A549 (cell line): ENCODE measurements at regions not wholly inside any gene's neighbourhood (a gene's known extent, or its start where the extent isn't known, plus 50 kb on each side); places are given as distances from the start of the nearest gene placed in this dataset.

ENCODE experiments used
- ATAC-seq, 2 experiments: fragments of 200-7000 bp in 1 of 2; fragments of >200 bp in 1 of 2; cut with Nextera tagmentation in 1 of 2; cut with Tn5 transposase in 1 of 2; 3 replicates each; pipeline versions ENCODE4 v1.8.0 to v1.9.1; 2018 to 2020; ENCODE audit warnings: mild to moderate bottlenecking in 1 of 2, moderate library complexity in 1 of 2
- CTCF ChIA-PET: fragments of 300-600 bp; sonication (Branson Sonifier 250); formaldehyde crosslinking; extraction: SDS; loops from one replicate; lab custom pipeline; 2021; ENCODE audit warnings: antibody characterized with exemption, inconsistent platforms; lab: Yijun Ruan, JAX
- POLR2A ChIA-PET: fragments of 350-600 bp; formaldehyde crosslinking; extraction: SDS; loops from one replicate; lab custom pipeline; 2021; ENCODE audit warnings: antibody characterized with exemption, inconsistent platforms; lab: Yijun Ruan, JAX
- DNase-seq, 2 experiments: peaks; one replicate each; pipeline versions ENCODE4 v3.0.0 to v3.0.0-alpha.2; 2011 to 2016; ENCODE audit warnings: low read depth in 1 of 2, low spot score in 1 of 2
- FAIRE-seq: peaks from 2 replicates; lab custom pipeline; 2011; peaks lifted over from hg19 to GRCh38; lab: Jason Lieb, UNC
- H3K27ac ChIP-seq, 2 experiments: fragments of >200 bp; sonication (Bioruptor Twin); formaldehyde crosslinking; 3 replicates each; pipeline ENCODE4 v1.5.1; 2016 to 2017
- H3K4me1 ChIP-seq: fragments of >200 bp; sonication (Bioruptor Twin); formaldehyde crosslinking; 3 replicates; pipeline ENCODE4 v1.6.1; 2016
- H3K4me2 ChIP-seq: fragments of >200 bp; sonication (Bioruptor Twin); formaldehyde crosslinking; 3 replicates; pipeline ENCODE4 v1.6.1; 2016
- H3K4me3 ChIP-seq: fragments of >200 bp; sonication (Bioruptor Twin); formaldehyde crosslinking; 3 replicates; pipeline ENCODE4 v1.5.1; 2016
- H3K9me3 ChIP-seq: fragments of >200 bp; sonication (Bioruptor Twin); formaldehyde crosslinking; 3 replicates; pipeline ENCODE4 v1.6.1; 2016
- BHLHE40 ChIP-seq: IDR thresholded peaks from 2 replicates; pipeline ENCODE4 v1.6.1; 2012; ENCODE audit warnings: low read depth, low read length, inconsistent platforms
- CBX2 ChIP-seq: fragments of 200-600 bp; sonication (generic); IDR thresholded peaks from 2 replicates; pipeline ENCODE4 v1.6.1; 2016; ENCODE audit warnings: low read depth, mild to moderate bottlenecking, borderline replicate concordance
- EHF ChIP-seq: fragments of 250-450 bp; sonication (Bioruptor Pico); IDR thresholded peaks from 2 replicates; pipeline ENCODE4 v1.5.0; 2020; ENCODE audit warnings: mild to moderate bottlenecking
- JUNB ChIP-seq: fragments of >200 bp; sonication (Bioruptor Twin); formaldehyde crosslinking; IDR thresholded peaks from 2 replicates; pipeline ENCODE4 v1.6.1; 2016
- KDM1A ChIP-seq: fragments of 200-600 bp; sonication (generic); IDR thresholded peaks from 2 replicates; pipeline ENCODE4 v1.6.1; 2016; ENCODE audit warnings: low read depth, mild to moderate bottlenecking
- MAFK ChIP-seq: fragments of 450-650 bp; IDR thresholded peaks from 2 replicates; pipeline ENCODE4 v1.6.1; 2014; ENCODE audit not compliant: partially characterized antibody
- MYC ChIP-seq: IDR thresholded peaks from 2 replicates; pipeline ENCODE4 v1.6.1; 2012; ENCODE audit warnings: mild to moderate bottlenecking, inconsistent platforms, low read length, improper control_type of control experiment, borderline replicate concordance
- NFE2L2 ChIP-seq: fragments of 150-350 bp; conservative IDR thresholded peaks from 2 replicates; pipeline ENCODE4 v1.6.1; 2014; ENCODE audit warnings: low read length
- RARB ChIP-seq: fragments of 250-450 bp; sonication (Bioruptor Pico); IDR thresholded peaks from 2 replicates; pipeline ENCODE4 v1.8.0; 2021; ENCODE audit warnings: mild to moderate bottlenecking, moderate library complexity
- RFX5 ChIP-seq: fragments of 450-650 bp; IDR thresholded peaks from 2 replicates; pipeline ENCODE4 v1.7.1; 2014; ENCODE audit warnings: antibody characterized with exemption, mild to moderate bottlenecking, moderate library complexity
- TP53 ChIP-seq: fragments of 250-450 bp; sonication (Bioruptor Pico); IDR thresholded peaks from 2 replicates; pipeline ENCODE4 v1.5.0; 2021; ENCODE audit warnings: mild to moderate bottlenecking, moderate library complexity
- ZNF302 ChIP-seq: fragments of 250-450 bp; sonication (Bioruptor Pico); IDR thresholded peaks from 2 replicates; pipeline ENCODE4 v1.9.0; 2021; ENCODE audit warnings: inconsistent platforms, mild to moderate bottlenecking, moderate library complexity
- ZSCAN20 ChIP-seq: fragments of 250-450 bp; sonication (Bioruptor Pico); IDR thresholded peaks from 2 replicates; pipeline ENCODE4 v1.8.0; 2022; ENCODE audit warnings: mild to moderate bottlenecking, moderate library complexity
- WGBS: methylation state at CpG from one replicate; pipeline ENCODE4 v1.1.6; 2017; ENCODE audit errors: missing lambda C conversion rate; 5-methylcytosine and 5-hydroxymethylcytosine counted together
- TF ChIP-seq, protein P1 (sequence below): fragments of 150-350 bp; IDR thresholded peaks from 2 replicates; pipeline ENCODE4 v1.6.1; 2014; ENCODE audit warnings: low read depth, mild to moderate bottlenecking, low read length
- TF ChIP-seq, protein P2 (sequence below): fragments of 250-450 bp; sonication (Bioruptor Pico); IDR thresholded peaks from 2 replicates; pipeline ENCODE4 v1.5.0; 2020; ENCODE audit warnings: low read depth, mild to moderate bottlenecking, moderate library complexity
- TF ChIP-seq, protein P3 (sequence below): IDR thresholded peaks from 2 replicates; pipeline ENCODE4 v1.6.1; 2012; ENCODE audit warnings: low read depth, borderline replicate concordance
- TF ChIP-seq, protein P4 (sequence below): fragments of >200 bp; sonication (Bioruptor Twin); formaldehyde crosslinking; IDR thresholded peaks from 2 replicates; pipeline ENCODE4 v1.6.1; 2016

DNA sequence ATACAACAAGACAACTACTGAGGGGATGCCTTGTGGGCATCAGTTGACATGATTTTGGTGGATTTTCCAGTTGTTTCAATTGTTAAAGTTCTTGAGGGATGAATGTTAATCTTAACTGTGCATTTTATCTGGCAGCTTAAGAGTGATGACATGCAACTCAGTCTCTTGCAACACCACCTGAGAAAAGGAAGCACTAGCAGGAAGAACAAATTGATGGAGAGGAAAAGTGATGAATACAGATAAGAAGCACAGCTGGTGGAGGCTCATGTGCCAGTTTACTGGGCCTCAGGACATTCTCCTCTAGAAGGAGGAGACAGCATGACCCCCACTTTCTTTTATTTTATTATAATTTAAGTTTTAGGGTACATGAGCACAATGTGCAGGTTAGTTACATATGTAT is 341.3 kb upstream of the RBMY1B start:
- TF ChIP-seq RFX5 (no peak), CBX2 (no peak), NFE2L2 (no peak), JUNB (no peak), MYC (no peak), BHLHE40 (no peak), EHF (no peak), KDM1A (no peak), ZSCAN20 (no peak), ZNF302 (CRISPR knock-in tag) (no peak)
- TF ChIP-seq, protein P1, sequence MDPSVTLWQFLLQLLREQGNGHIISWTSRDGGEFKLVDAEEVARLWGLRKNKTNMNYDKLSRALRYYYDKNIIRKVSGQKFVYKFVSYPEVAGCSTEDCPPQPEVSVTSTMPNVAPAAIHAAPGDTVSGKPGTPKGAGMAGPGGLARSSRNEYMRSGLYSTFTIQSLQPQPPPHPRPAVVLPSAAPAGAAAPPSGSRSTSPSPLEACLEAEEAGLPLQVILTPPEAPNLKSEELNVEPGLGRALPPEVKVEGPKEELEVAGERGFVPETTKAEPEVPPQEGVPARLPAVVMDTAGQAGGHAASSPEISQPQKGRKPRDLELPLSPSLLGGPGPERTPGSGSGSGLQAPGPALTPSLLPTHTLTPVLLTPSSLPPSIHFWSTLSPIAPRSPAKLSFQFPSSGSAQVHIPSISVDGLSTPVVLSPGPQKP: no peak
- TF ChIP-seq, protein P2, sequence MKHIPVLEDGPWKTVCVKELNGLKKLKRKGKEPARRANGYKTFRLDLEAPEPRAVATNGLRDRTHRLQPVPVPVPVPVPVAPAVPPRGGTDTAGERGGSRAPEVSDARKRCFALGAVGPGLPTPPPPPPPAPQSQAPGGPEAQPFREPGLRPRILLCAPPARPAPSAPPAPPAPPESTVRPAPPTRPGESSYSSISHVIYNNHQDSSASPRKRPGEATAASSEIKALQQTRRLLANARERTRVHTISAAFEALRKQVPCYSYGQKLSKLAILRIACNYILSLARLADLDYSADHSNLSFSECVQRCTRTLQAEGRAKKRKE (CRISPR knock-in tag): no peak
- TF ChIP-seq, protein P3, sequence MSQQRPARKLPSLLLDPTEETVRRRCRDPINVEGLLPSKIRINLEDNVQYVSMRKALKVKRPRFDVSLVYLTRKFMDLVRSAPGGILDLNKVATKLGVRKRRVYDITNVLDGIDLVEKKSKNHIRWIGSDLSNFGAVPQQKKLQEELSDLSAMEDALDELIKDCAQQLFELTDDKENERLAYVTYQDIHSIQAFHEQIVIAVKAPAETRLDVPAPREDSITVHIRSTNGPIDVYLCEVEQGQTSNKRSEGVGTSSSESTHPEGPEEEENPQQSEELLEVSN: no peak
- POLR2A ChIA-PET: no interaction called here
- ATAC-seq: no peak
- Histone ChIP-seq H3K4me3 (no peak overlapping the region), H3K9me3 (no peaks in the 10 kb centered on the region), H3K4me2 (no peak overlapping the region), H3K27ac (no peak overlapping the region), H3K4me1 (no peaks in the 10 kb centered on the region)
- no peak for DNase-seq
- no peak for FAIRE-seq
- CTCF ChIA-PET: no interaction called here

DNA sequence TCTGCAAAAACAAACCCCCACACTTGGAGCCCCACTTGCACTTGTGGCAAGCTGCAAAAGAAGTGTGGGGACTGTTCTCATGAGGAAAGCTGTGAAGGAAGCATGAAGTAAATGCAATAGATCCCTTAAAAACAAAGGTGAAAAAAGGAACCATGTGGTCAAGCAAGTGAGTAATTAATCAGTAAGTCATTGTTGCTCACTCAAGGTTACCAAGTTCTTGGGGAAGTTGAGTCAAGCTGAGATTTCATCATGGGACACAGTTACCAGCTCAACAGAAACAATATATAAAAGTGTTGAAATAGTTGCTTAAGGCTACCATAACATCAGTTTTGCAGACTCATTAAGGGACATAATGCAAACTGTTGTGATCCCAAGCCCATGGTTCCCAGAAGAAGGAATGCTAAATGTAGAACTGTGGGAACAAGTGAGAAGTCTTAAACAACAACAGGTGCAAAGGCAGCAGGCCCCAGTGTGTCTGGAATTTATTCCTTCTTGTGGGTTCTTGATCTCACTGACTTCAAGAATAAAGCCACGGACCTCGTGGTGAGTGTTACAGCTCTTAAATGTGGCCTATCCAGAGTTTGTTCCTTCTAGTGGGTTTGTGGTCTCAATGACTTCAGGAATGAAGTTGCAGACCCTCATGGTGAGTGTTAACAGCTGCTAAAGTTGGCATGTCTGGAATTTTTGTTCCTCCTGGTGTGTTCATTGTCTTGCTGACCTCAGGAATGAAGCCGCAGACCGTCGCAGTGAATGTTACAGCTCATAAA is 336.3 kb upstream of the RBMY1B start:
- DNase-seq (no peak), FAIRE-seq (no peak), ATAC-seq (no peak)
- ChIA-PET CTCF (no interaction called here), POLR2A (no interaction called here)
- WGBS: 21% methylated on average over 5 of the region's 5 CpGs
- H3K4me3 ChIP-seq: no peak overlapping the region
- no peak for TF ChIP-seq MYC
- no peak for TF ChIP-seq RARB (CRISPR knock-in tag)
- H3K4me1 ChIP-seq: no peaks in the 10 kb centered on the region
- no peak overlapping the region for H3K27ac ChIP-seq
- H3K4me2 ChIP-seq: no peak overlapping the region
- no peaks in the 10 kb centered on the region for H3K9me3 ChIP-seq

DNA sequence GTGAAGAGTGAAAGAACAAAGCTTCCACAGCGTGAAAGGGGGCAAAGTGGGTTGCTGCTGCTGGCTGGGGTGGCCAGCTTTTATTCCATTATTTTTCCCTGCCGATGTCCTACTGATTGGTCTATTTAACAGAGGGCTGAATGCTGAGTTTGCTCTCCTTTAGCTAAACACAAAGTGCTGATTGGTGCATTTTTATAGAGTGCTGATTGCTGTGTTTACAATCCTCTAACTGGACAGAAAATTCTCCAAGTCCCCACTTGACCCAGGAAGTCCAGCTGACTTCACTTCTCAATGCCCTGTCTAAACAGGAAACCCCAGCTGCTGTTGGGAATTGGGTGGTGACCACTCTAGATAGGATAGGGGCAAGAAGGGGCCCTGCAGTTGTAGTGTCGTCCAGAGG is 335.6 kb upstream of the RBMY1B start:
- ATAC-seq (no peak), FAIRE-seq (no peak), DNase-seq (no peak)
- Histone ChIP-seq H3K4me3 (no peak overlapping the region), H3K4me1 (no peaks in the 10 kb centered on the region), H3K27ac (no peak overlapping the region), H3K9me3 (no peaks in the 10 kb centered on the region), H3K4me2 (no peak overlapping the region)
- TF ChIP-seq TP53 (CRISPR knock-in tag) (no peak), MAFK (peak; percentile 25)
- ChIA-PET CTCF (no interaction called here), POLR2A (no interaction called here)
- WGBS: 8% methylated on average over 3 of the region's 3 CpGs

DNA sequence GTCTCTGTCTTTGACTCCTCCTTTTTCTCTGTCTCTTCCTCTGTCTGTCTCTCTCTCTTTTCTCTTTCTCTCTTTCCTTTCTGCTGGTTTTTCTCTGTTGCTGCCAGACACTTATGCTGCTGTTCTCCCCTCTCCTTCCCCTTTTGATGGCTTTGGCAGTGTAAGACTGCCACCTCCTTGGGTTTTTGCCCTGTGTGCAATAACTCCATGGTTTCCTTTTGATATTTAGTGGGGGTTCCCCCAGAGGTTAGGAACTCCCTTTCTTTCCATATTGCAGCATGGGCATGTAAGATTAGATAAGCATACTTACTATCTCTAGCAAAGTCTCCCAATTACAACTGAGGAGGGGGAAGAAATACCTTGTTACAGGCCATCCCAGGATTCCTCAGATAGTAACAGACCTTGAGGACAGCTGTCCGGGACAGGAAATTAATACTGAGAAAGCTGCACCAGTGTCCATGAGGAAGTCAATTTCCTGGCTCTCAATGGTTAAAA is 333.8 kb upstream of the RBMY1B start:
- CTCF ChIA-PET: no interaction called here

More for the DNA sequence above, 333.8 kb upstream of the RBMY1B start:
- no peaks in the 10 kb centered on the region for H3K9me3 ChIP-seq
- H3K4me2 ChIP-seq: no peak overlapping the region
- POLR2A ChIA-PET: no interaction called here
- ATAC-seq: no peak
- no peaks in the 10 kb centered on the region for H3K4me1 ChIP-seq
- no peak for DNase-seq
- H3K27ac ChIP-seq: no peak overlapping the region
- WGBS: no CpG with 5 or more reads among the region's 1 CpG
- FAIRE-seq: no peak
- TF ChIP-seq, protein P4, sequence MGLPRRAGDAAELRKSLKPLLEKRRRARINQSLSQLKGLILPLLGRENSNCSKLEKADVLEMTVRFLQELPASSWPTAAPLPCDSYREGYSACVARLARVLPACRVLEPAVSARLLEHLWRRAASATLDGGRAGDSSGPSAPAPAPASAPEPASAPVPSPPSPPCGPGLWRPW: no peak
- no peak overlapping the region for H3K4me3 ChIP-seq
